B cell (primary cell): ENCODE measurements at regions not wholly inside any gene's neighbourhood (a gene's known extent, or its start where the extent isn't known, plus 50 kb on each side); places are given as distances from the start of the nearest gene placed in this dataset.

Experiments
- ATAC-seq: fragments of 200-7000 bp; cut with Tn5 transposase; one replicate; pipeline ENCODE4 v1.10.0; 2021; ENCODE audit warnings: low read depth, mild to moderate bottlenecking, moderate number of reproducible peaks, moderate library complexity
- CTCF ChIA-PET: fragments of 350-600 bp; sonication (Branson Sonifier 250); formaldehyde crosslinking; loops from one replicate; lab custom pipeline; 2021; ENCODE audit warnings: antibody characterized with exemption, inconsistent platforms; lab: Charles Lee
- POLR2A ChIA-PET: fragments of 350-600 bp; sonication (Branson Sonifier 250); formaldehyde crosslinking; loops from one replicate; lab custom pipeline; 2021; ENCODE audit warnings: antibody characterized with exemption; lab: Charles Lee
- DNase-seq: peaks from one replicate; pipeline ENCODE4 v3.0.0; 2013
- H2AFZ ChIP-seq: 2 replicates; pipeline ENCODE4 v1.6.1; 2012; ENCODE audit warnings: mild to moderate bottlenecking, low read depth, low read length; ENCODE audit not compliant: insufficient read depth, poor library complexity, severe bottlenecking
- H3K27ac ChIP-seq, 2 donors: 1 replicate in 1 of 2; 2 replicates in 1 of 2; pipeline ENCODE4 v1.5.1; 2012 to 2013; ENCODE audit warnings: low read length in 2 of 2, mild to moderate bottlenecking in 2 of 2, moderate library complexity in 1 of 2
- H3K27me3 ChIP-seq, 4 experiments: fragments of 200-600 bp in 1 of 4; sonication (generic) in 1 of 4; replicated peaks in 1 of 4; 1 replicate in 2 of 4; 2 replicates in 2 of 4; pipeline versions ENCODE4 v1.6.1 to v1.7.0; 2013 to 2016; ENCODE audit warnings: low read length in 3 of 4, mild to moderate bottlenecking in 2 of 4, mixed read lengths in 1 of 4, moderate library complexity in 1 of 4; ENCODE audit not compliant: insufficient read depth in 4 of 4, control insufficient read depth in 3 of 4; ENCODE audit errors: control extremely low read depth in 1 of 4
- H3K36me3 ChIP-seq, 2 experiments: replicated peaks in 1 of 2; 1 replicate in 1 of 2; 2 replicates in 1 of 2; pipeline versions ENCODE4 v1.6.1 to v1.7.1; 2013; ENCODE audit warnings: low read length in 1 of 2; ENCODE audit not compliant: insufficient read depth in 2 of 2, control insufficient read depth in 1 of 2; ENCODE audit errors: control extremely low read depth in 1 of 2, extremely low read depth in 1 of 2
- H3K4me1 ChIP-seq, 2 donors: fragments of 200-600 bp in 1 of 2; sonication (generic) in 1 of 2; 1 replicate in 1 of 2; 2 replicates in 1 of 2; pipeline versions ENCODE4 v1.5.1 to v1.6.1; 2013 to 2017; ENCODE audit warnings: low read length in 2 of 2; ENCODE audit not compliant: control insufficient read depth in 2 of 2, insufficient read depth in 2 of 2
- H3K4me2 ChIP-seq: replicated peaks from 2 replicates; pipeline ENCODE3; 2012; ENCODE audit warnings: mild to moderate bottlenecking, low read depth, low read length; ENCODE audit not compliant: poor library complexity, severe bottlenecking
- H3K4me3 ChIP-seq, 5 experiments: fragments of 200-600 bp in 1 of 5; sonication (generic) in 1 of 5; 1 replicate in 3 of 5; 2 replicates in 2 of 5; pipeline versions ENCODE4 v1.5.1 to v1.7.0; 2011 to 2016; ENCODE audit warnings: low read length in 4 of 5, mild to moderate bottlenecking in 4 of 5, low read depth in 2 of 5, control low read depth in 1 of 5, moderate library complexity in 1 of 5; ENCODE audit not compliant: insufficient read depth in 1 of 5; ENCODE audit errors: control extremely low read depth in 1 of 5, extremely low read depth in 1 of 5
- H3K79me2 ChIP-seq: fragments of 200-600 bp; sonication (generic); one replicate; pipeline ENCODE4 v1.6.0; 2016; ENCODE audit warnings: low read length; ENCODE audit not compliant: control insufficient read depth, insufficient read depth
- H3K9ac ChIP-seq: fragments of 200-600 bp; sonication (generic); 2 replicates; pipeline ENCODE4 v1.6.1; 2017; ENCODE audit warnings: mild to moderate bottlenecking, low read length, moderate library complexity
- H3K9me3 ChIP-seq, 3 donors: one replicate each; pipeline versions ENCODE4 v1.6.1 to v1.7.1; 2013; ENCODE audit warnings: low read length in 2 of 3; ENCODE audit not compliant: control insufficient read depth in 2 of 3, insufficient read depth in 1 of 3; ENCODE audit errors: control extremely low read depth in 1 of 3
- H4K20me1 ChIP-seq: 2 replicates; pipeline ENCODE4 v1.6.0; 2012; ENCODE audit warnings: mild to moderate bottlenecking, low read length; ENCODE audit not compliant: insufficient read depth, control insufficient read depth, poor library complexity, severe bottlenecking
- H3K27ac Mint-ChIP-seq: one replicate; pipeline ENCODE4 v1.8.0; 2021; ENCODE audit warnings: mixed read lengths
- H3K27me3 Mint-ChIP-seq: one replicate; pipeline ENCODE4 v1.8.0; 2021; ENCODE audit warnings: mixed read lengths
- H3K4me1 Mint-ChIP-seq: one replicate; pipeline ENCODE4 v1.8.0; 2021; ENCODE audit warnings: mixed read lengths
- H3K4me3 Mint-ChIP-seq: one replicate; pipeline ENCODE4 v1.8.0; 2021; ENCODE audit warnings: mixed read lengths
- H3K9me3 Mint-ChIP-seq: one replicate; pipeline ENCODE4 v1.8.0; 2022; ENCODE audit warnings: mixed read lengths; ENCODE audit not compliant: insufficient read depth
- CTCF ChIP-seq: fragments of 200-600 bp; IDR thresholded peaks from one replicate; pipeline ENCODE4 v1.8.0; 2022; ENCODE audit warnings: antibody characterized with exemption, mild to moderate bottlenecking
- EZH2 ChIP-seq: IDR thresholded peaks from 2 replicates; pipeline ENCODE4 v1.6.1; 2012; ENCODE audit warnings: borderline replicate concordance, low read depth, mild to moderate bottlenecking, moderate library complexity, low read length; ENCODE audit not compliant: insufficient read depth, poor library complexity, severe bottlenecking
- WGBS: methylation state at CpG from one replicate; pipeline ENCODE4 v1.1.5; 2013; ENCODE audit warnings: missing lambda C conversion rate; ENCODE audit not compliant: insufficient coverage; 5-methylcytosine and 5-hydroxymethylcytosine counted together
- intact Hi-C: fragments of 100-400 bp; cut with micrococcal nuclease; formaldehyde crosslinking; loops from one replicate; pipeline ENCODE4 v1.10.0; 2022

- no peaks in the 10 kb centered on the region for H3K4me1 ChIP-seq
- H3K9me3 Mint-ChIP-seq, result no peaks in the 10 kb centered on the region
- ChIA-PET POLR2A (no interaction called here), CTCF (no interaction called here)
- no peak for ATAC-seq
- peaks cover 0 to 12% (median 0%) of the 10 kb centered on the region in 4 experiments for H3K27me3 ChIP-seq
- no peak overlapping the region for H3K27ac Mint-ChIP-seq
- no peak overlapping the region for H3K4me3 ChIP-seq
- no peaks in the 10 kb centered on the region for H3K9me3 ChIP-seq
- H2AFZ ChIP-seq, result no peak overlapping the region
- no peaks in the 10 kb centered on the region for H3K36me3 ChIP-seq
- no peak overlapping the region for H3K4me2 ChIP-seq
- no peak for TF ChIP-seq EZH2
- TF ChIP-seq CTCF, result no peak
- WGBS, result 76% methylated on average over 16 of the region's 16 CpGs
- peaks cover 42% of the 10 kb centered on the region for H3K27me3 Mint-ChIP-seq
- H3K4me3 Mint-ChIP-seq, result no peak overlapping the region
- H4K20me1 ChIP-seq, result no peaks in the 10 kb centered on the region
- intact Hi-C loops, result no loop called here
- H3K9ac ChIP-seq, result no peak overlapping the region
- no peak overlapping the region for H3K27ac ChIP-seq
- no peaks in the 10 kb centered on the region for H3K79me2 ChIP-seq
- H3K4me1 Mint-ChIP-seq, result no peaks in the 10 kb centered on the region
- no peak for DNase-seq
These were observed 247.1 kb downstream of the RBFOX3 start for GRCh38 chr17:79363552-79364275.

- no peaks in the 10 kb centered on the region for H3K4me1 ChIP-seq
- no peak overlapping the region for H3K27ac ChIP-seq
- 88% methylated on average over 11 of the region's 14 CpGs for WGBS
- H4K20me1 ChIP-seq, result no peaks in the 10 kb centered on the region
- H3K27me3 Mint-ChIP-seq, result peaks cover 41% of the 10 kb centered on the region
- CTCF ChIA-PET, result interaction anchor here (1.6 kb wide), 1 partner anchor 29 kb away, joined by 3 read pairs; no protein-coding TSS in a partner anchor
- no peak overlapping the region for H3K27ac Mint-ChIP-seq
- no peak overlapping the region for H3K4me3 ChIP-seq
- H2AFZ ChIP-seq, result no peak overlapping the region
- POLR2A ChIA-PET, result no interaction called here
- H3K36me3 ChIP-seq, result no peaks in the 10 kb centered on the region
- DNase-seq (no peak), ATAC-seq (no peak)
- H3K79me2 ChIP-seq, result no peaks in the 10 kb centered on the region
- H3K9me3 ChIP-seq, result no peaks in the 10 kb centered on the region
- H3K4me2 ChIP-seq, result no peak overlapping the region
- H3K27me3 ChIP-seq, result peaks cover 0 to 12% (median 0%) of the 10 kb centered on the region in 4 experiments
- H3K9ac ChIP-seq, result no peak overlapping the region
- no peaks in the 10 kb centered on the region for H3K4me1 Mint-ChIP-seq
- intact Hi-C loops, result no loop called here
- H3K4me3 Mint-ChIP-seq, result no peak overlapping the region
- TF ChIP-seq CTCF, result no peak
- no peaks in the 10 kb centered on the region for H3K9me3 Mint-ChIP-seq
These were observed 248.0 kb downstream of the RBFOX3 start for GRCh38 chr17:79362772-79363305.
